ENCODE measurements at regions not wholly inside any gene's neighbourhood (a gene's known extent, or its start where the extent isn't known, plus 50 kb on each side); places are given as distances from the start of the nearest gene placed in this dataset.

DNA sequence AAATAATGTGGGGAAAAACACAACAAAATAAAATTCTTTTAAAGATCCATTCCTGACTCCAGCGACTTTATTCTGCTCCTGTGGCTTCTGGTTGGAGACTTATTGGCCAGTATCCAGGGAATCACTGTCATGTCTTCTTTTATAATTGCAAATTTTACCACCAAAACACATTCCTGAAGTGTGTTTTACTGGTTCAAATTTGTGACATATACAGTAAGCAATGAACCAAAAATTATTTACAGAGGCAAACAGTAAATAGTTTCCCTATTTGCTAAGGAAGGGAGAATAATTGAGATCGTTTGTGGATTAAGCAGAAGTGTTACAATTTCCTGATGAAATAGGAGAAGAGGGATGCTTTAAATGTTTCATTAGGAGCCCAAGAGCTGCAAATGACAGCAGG is 118.7 kb downstream of the ZNF281 start (continued):
- TF ChIP-seq, protein P1, sequence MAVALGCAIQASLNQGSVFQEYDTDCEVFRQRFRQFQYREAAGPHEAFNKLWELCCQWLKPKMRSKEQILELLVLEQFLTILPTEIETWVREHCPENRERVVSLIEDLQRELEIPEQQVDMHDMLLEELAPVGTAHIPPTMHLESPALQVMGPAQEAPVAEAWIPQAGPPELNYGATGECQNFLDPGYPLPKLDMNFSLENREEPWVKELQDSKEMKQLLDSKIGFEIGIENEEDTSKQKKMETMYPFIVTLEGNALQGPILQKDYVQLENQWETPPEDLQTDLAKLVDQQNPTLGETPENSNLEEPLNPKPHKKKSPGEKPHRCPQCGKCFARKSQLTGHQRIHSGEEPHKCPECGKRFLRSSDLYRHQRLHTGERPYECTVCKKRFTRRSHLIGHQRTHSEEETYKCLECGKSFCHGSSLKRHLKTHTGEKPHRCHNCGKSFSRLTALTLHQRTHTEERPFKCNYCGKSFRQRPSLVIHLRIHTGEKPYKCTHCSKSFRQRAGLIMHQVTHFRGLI (CRISPR knock-in tag; IDR thresholded peaks at IDR 0.05): no peak

- Histone ChIP-seq H3K27me3 (ENCODE audit: control insufficient read depth in 2 of 2, insufficient read depth in 2 of 2, low read length in 2 of 2) (peaks cover 10 to 11% of the 10 kb centered on the region in 2 experiments; a peak in 4 of 5 replicates), H3K9me1 (ENCODE audit: control insufficient read depth, insufficient read depth, low read length) (no peaks in the 10 kb centered on the region), H3K9me3 (replicated peaks; ENCODE audit: control insufficient read depth, insufficient read depth, low read depth, low read length) (no peaks in the 10 kb centered on the region), H3K79me2 (ENCODE audit: control insufficient read depth, insufficient read depth, low read length) (no peaks in the 10 kb centered on the region), H3K4me3 (no peak overlapping the region), H3K4me1 (replicated peaks in 1 of 2; ENCODE audit: control insufficient read depth in 2 of 2, insufficient read depth in 2 of 2, low read length in 2 of 2) (no peaks in the 10 kb centered on the region), H3K4me2 (ENCODE audit: insufficient read depth, low read length) (no peak overlapping the region), H4K20me1 (replicated peaks; ENCODE audit: control insufficient read depth, insufficient read depth, low read length) (no peaks in the 10 kb centered on the region), H2AFZ (ENCODE audit: low read depth, low read length) (no peak overlapping the region), H3K9ac (ENCODE audit: insufficient read depth in 1 of 2, low read depth in 2 of 2, low read length in 2 of 2) (no peak overlapping the region), H3K36me3 (ENCODE audit: control insufficient read depth, insufficient read depth, low read length) (no peaks in the 10 kb centered on the region), H3K27ac (ENCODE audit: extremely low read depth, low read depth, low read length) (no peak overlapping the region)
- ATAC-seq: peak; percentile 82
- DNase-seq (ENCODE audit: extremely low read depth in 1 of 4, low spot score in 3 of 4): peak in 2 of 4 experiments; percentile 17 to 27
- BruUV-seq (replicated peaks): no TSS peak
- TF ChIP-seq DIDO1 (tag; IDR thresholded peaks at IDR 0.05; ENCODE audit: low read depth): 0 out of 2 replicates have a peak, but pooled peaks have one; percentile 29
- TF ChIP-seq, protein P2, sequence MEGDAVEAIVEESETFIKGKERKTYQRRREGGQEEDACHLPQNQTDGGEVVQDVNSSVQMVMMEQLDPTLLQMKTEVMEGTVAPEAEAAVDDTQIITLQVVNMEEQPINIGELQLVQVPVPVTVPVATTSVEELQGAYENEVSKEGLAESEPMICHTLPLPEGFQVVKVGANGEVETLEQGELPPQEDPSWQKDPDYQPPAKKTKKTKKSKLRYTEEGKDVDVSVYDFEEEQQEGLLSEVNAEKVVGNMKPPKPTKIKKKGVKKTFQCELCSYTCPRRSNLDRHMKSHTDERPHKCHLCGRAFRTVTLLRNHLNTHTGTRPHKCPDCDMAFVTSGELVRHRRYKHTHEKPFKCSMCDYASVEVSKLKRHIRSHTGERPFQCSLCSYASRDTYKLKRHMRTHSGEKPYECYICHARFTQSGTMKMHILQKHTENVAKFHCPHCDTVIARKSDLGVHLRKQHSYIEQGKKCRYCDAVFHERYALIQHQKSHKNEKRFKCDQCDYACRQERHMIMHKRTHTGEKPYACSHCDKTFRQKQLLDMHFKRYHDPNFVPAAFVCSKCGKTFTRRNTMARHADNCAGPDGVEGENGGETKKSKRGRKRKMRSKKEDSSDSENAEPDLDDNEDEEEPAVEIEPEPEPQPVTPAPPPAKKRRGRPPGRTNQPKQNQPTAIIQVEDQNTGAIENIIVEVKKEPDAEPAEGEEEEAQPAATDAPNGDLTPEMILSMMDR (IDR thresholded peaks at IDR 0.05 in 2 of 3, conservative IDR thresholded peaks at IDR 0.05 in 1 of 3; ENCODE audit: insufficient read depth in 2 of 3, low read depth in 1 of 3, low read length in 3 of 3): 0 out of 6 replicates have a peak, but pooled peaks have one; percentile 9 to 23 (median 11)
- no peak for TF ChIP-seq JUN (IDR thresholded peaks at IDR 0.05; ENCODE audit: borderline replicate concordance, low read depth, low read length)
- no peak for TF ChIP-seq JUN (CRISPR knock-in tag; IDR thresholded peaks at IDR 0.05; ENCODE audit: borderline replicate concordance)
- no peak for TF ChIP-seq KLF6 (CRISPR knock-in tag; IDR thresholded peaks at IDR 0.05; ENCODE audit: borderline replicate concordance)
- peak in 1 of 2 experiments; percentile 27; a peak in 1 of 4 replicates for TF ChIP-seq RAD21 (CRISPR knock-in tag; conservative IDR thresholded peaks at IDR 0.05 in 1 of 2, IDR thresholded peaks at IDR 0.05 in 1 of 2)
- 2% methylated on average over 5 of the region's 5 CpGs for WGBS (ENCODE audit: insufficient coverage, low coverage, missing lambda C conversion rate)
- intact Hi-C loops (cut with micrococcal nuclease) (no loop called here), in situ Hi-C loops (cut with MboI) (loop anchor here (25.0 kb wide), 1 partner anchor 197 kb away; no protein-coding TSS in a partner anchor)
- ChIA-PET CTCF (ENCODE audit: low intra/inter-chr PET ratio) (no interaction called here), POLR2A (interaction anchor here (0.6 kb wide), 1 partner anchor 210 kb away, joined by 3 read pairs; no protein-coding TSS in a partner anchor)
- no peak for FAIRE-seq
Observed at GRCh38 chr1:200290010-200290685, 119.7 kb downstream of the ZNF281 start.
